Breast epithelium (tissue), 4 donors: ENCODE measurements at regions not wholly inside any gene's neighbourhood (a gene's known extent, or its start where the extent isn't known, plus 50 kb on each side); places are given as distances from the start of the nearest gene placed in this dataset.

Source experiments
- DNase-seq, 2 donors: peaks; one replicate each; pipeline ENCODE4 v3.0.0-alpha.2; 2019; ENCODE audit warnings: low spot score in 2 of 2
- H3K27ac ChIP-seq, 2 donors: fragments of 200-600 bp; sonication (generic) in 1 of 2; one replicate each; pipeline ENCODE4 v1.5.1; 2016 to 2019; ENCODE audit warnings: mild to moderate bottlenecking in 1 of 2
- H3K27me3 ChIP-seq, 2 donors: fragments of 200-600 bp; sonication (generic) in 1 of 2; one replicate each; pipeline versions ENCODE4 v1.5.1 to v1.6.0; 2017 to 2019; ENCODE audit warnings: control low read depth in 1 of 2, mild to moderate bottlenecking in 1 of 2
- H3K36me3 ChIP-seq: fragments of 200-600 bp; one replicate; pipeline ENCODE4 v1.5.1; 2019
- H3K4me1 ChIP-seq, 2 donors: fragments of 200-600 bp; sonication (generic); one replicate each; pipeline ENCODE4 v1.5.1; 2016 to 2019; ENCODE audit warnings: control low read depth in 1 of 2
- H3K4me3 ChIP-seq, 3 donors: fragments of 200-600 bp; sonication (generic); 1 replicate in 2 of 3; 2 replicates in 1 of 3; pipeline ENCODE4 v1.5.1; 2016 to 2019; ENCODE audit warnings: mild to moderate bottlenecking in 3 of 3, moderate library complexity in 2 of 3
- H3K9me3 ChIP-seq, 2 donors: fragments of 200-600 bp; sonication (generic) in 1 of 2; one replicate each; pipeline ENCODE4 v1.5.1; 2016 to 2019; ENCODE audit warnings: control low read depth in 1 of 2
- POLR2A ChIP-seq: fragments of 450-650 bp; IDR thresholded peaks from one replicate; pipeline ENCODE4 v1.6.1; 2016; ENCODE audit warnings: antibody characterized with exemption, mild to moderate bottlenecking, moderate library complexity
- POLR2AphosphoS5 ChIP-seq, 3 donors: sonication (generic); formaldehyde crosslinking; IDR thresholded peaks; one replicate each; pipeline ENCODE4 v1.6.1; 2017; ENCODE audit warnings: antibody characterized with exemption in 3 of 3
- intact Hi-C: fragments of 100-400 bp; cut with DNase I; formaldehyde crosslinking; loops from one replicate; pipeline ENCODE4 v1.15.1; 2023; ENCODE audit warnings: low total_unique reads
- TF ChIP-seq, protein P1 (sequence below), 3 donors: fragments of 450-650 bp; IDR thresholded peaks; one replicate each; pipeline ENCODE4 v1.5.1; 2016 to 2017; ENCODE audit warnings: antibody characterized with exemption in 3 of 3, mild to moderate bottlenecking in 3 of 3, moderate library complexity in 3 of 3

DNA sequence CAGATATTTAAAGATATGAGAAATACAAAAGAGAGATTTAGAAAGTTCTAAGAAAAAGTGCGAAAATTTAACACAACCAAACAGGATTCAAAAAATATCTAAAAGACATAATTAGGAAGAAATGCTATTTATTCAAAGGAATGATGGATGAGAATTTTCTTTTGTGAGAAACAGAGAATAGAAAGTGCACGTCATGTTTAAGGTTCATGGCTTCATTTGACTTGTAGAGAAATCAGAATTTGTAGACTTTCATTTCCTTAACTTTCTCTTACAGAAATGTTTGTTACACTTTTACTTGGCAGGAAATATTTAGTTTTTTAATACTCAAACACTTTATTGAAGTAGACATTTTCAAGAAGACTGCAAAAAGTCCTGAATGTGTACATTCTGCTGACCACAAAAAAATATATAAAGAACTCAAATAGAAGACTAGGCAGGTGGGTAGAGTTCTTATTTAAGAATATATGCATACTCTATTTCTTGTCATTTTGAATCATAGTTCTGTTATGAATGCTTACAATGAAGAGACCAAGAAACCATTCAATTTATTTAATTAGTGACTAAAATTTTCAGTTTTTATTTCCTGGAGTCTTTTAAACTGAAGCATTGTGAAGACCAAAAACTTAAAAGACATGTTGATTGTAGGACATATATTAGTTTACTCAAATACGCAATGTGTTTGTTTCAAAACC, 710.5 kb upstream of the HS3ST5 start:
- Histone ChIP-seq H3K4me1 (no peaks in the 10 kb centered on the region), H3K4me3 (no peak overlapping the region), H3K9me3 (no peaks in the 10 kb centered on the region), H3K27ac (no peak overlapping the region), H3K36me3 (peaks cover 3% of the 10 kb centered on the region), H3K27me3 (no peaks in the 10 kb centered on the region)
- DNase-seq, result no peak
- TF ChIP-seq, protein P1, sequence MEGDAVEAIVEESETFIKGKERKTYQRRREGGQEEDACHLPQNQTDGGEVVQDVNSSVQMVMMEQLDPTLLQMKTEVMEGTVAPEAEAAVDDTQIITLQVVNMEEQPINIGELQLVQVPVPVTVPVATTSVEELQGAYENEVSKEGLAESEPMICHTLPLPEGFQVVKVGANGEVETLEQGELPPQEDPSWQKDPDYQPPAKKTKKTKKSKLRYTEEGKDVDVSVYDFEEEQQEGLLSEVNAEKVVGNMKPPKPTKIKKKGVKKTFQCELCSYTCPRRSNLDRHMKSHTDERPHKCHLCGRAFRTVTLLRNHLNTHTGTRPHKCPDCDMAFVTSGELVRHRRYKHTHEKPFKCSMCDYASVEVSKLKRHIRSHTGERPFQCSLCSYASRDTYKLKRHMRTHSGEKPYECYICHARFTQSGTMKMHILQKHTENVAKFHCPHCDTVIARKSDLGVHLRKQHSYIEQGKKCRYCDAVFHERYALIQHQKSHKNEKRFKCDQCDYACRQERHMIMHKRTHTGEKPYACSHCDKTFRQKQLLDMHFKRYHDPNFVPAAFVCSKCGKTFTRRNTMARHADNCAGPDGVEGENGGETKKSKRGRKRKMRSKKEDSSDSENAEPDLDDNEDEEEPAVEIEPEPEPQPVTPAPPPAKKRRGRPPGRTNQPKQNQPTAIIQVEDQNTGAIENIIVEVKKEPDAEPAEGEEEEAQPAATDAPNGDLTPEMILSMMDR (IDR thresholded peaks at IDR 0.05), result no peak
- TF ChIP-seq POLR2AphosphoS5 (IDR thresholded peaks at IDR 0.05), result no peak
- intact Hi-C loops, result no loop called here

DNA sequence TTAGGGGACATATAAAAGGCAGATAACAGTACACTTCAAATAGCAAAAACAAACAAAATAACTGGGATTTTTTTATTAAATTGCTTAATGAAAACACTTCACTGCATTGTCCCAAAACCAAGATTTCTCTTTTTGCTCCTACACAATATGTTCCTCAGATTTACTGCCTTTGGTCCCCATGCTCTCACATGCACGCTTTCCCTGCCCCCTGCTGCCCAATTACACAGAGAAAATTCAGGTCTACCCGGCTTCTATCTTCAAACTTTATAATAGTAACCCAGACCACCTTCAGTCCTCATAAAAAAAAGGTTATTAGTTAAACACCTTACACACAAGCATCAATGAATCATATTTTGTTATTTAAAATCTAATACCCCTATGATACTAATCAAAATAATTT, 673.8 kb upstream of the HS3ST5 start:
- no peaks in the 10 kb centered on the region for H3K36me3 ChIP-seq

DNA sequence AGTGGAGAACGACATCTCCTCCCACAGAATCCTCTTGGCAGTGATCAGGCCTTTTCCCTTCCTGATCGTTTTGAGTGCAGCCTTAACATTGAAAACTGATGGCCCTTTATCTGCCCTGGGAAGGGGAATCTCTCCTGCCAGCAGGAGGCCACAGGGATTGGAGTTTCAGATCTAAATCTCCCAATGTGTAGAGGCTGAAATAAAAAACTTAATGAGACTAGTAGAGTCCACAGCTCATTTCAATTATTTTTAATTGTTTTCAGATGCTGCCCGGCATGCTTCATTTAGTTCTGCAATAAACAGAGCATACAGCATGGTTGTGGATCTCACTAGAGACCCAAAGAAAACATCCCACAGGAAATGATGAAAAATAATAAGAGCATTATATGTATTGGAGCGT, 662.2 kb upstream of the HS3ST5 start:
- Histone ChIP-seq H3K27ac (no peak overlapping the region), H3K9me3 (no peaks in the 10 kb centered on the region), H3K27me3 (no peaks in the 10 kb centered on the region), H3K4me3 (no peak overlapping the region), H3K36me3 (no peaks in the 10 kb centered on the region), H3K4me1 (no peaks in the 10 kb centered on the region)
- no peak for TF ChIP-seq POLR2A
- TF ChIP-seq, protein P1 (IDR thresholded peaks at IDR 0.05), result no peak
- TF ChIP-seq POLR2AphosphoS5 (IDR thresholded peaks at IDR 0.05), result no peak
- no peak for DNase-seq
- intact Hi-C loops, result no loop called here

More for the DNA sequence above, 673.8 kb upstream of the HS3ST5 start:
- DNase-seq, result no peak
- no peak for TF ChIP-seq POLR2A
- TF ChIP-seq, protein P1 (IDR thresholded peaks at IDR 0.05), result no peak
- TF ChIP-seq POLR2AphosphoS5 (IDR thresholded peaks at IDR 0.05), result no peak
- intact Hi-C loops, result no loop called here
- Histone ChIP-seq H3K27ac (no peak overlapping the region), H3K4me1 (no peaks in the 10 kb centered on the region), H3K9me3 (no peaks in the 10 kb centered on the region), H3K27me3 (no peaks in the 10 kb centered on the region), H3K4me3 (no peak overlapping the region)

DNA sequence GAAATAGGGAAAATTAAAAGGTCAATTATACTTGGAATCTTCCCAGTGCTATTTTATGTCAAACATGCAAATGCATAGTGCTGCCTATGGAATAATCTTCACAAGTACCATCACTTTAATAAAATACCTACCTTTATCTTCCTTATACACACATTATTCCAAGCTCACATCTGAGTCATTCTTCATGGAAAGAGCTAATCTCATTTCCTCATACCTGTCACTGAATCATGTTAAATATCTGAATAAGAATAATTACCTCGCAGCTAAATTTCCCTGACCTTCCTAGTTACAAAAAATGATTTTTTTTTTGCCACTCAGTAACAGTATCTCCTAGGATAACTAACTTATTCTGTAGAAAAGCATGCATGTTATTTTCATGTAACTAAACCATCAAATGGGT, 661.4 kb upstream of the HS3ST5 start:
- H3K4me1 ChIP-seq, result no peaks in the 10 kb centered on the region
- H3K36me3 ChIP-seq, result no peaks in the 10 kb centered on the region
- H3K9me3 ChIP-seq, result no peaks in the 10 kb centered on the region
- H3K27ac ChIP-seq, result no peak overlapping the region
- intact Hi-C loops, result no loop called here
- DNase-seq, result no peak
- no peak overlapping the region for H3K4me3 ChIP-seq
- TF ChIP-seq POLR2AphosphoS5 (IDR thresholded peaks at IDR 0.05) (no peak), POLR2A (no peak)
- TF ChIP-seq, protein P1 (IDR thresholded peaks at IDR 0.05), result no peak
- H3K27me3 ChIP-seq, result no peaks in the 10 kb centered on the region

DNA sequence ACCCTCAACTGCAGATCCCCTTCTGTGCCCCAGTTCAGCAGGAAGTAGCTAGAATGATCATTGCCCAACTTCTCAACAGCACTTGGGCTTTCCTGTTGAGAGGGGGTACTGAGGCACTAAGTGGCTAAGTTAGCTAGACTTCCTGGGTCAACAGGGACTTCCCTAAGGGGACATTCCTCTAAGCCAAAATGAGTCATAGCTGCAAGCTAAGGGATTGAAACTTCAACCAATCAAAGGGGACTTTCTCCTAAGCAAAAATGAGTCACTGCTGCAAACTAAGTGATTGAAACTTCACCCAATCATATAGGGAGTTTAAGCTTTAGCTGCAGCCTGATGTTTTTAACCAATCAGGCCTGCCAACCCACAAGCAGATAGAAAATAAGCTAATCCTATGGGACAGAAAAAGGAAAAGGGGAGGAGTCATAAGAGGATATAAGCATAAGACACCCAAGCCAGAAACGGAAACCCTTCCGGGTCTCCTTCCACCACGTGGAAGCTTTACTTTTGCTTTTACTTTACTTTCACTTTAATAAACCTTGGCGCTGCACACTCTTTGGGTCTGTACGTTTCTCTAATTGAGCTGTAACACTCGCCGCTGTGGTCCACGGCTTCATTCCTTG, 659.0 kb upstream of the HS3ST5 start:
- Histone ChIP-seq H3K27me3 (no peaks in the 10 kb centered on the region), H3K27ac (no peak overlapping the region), H3K4me1 (no peaks in the 10 kb centered on the region), H3K36me3 (no peaks in the 10 kb centered on the region), H3K4me3 (no peak overlapping the region), H3K9me3 (no peaks in the 10 kb centered on the region)
- no peak for DNase-seq
- intact Hi-C loops, result no loop called here
- TF ChIP-seq POLR2AphosphoS5 (IDR thresholded peaks at IDR 0.05) (no peak), POLR2A (no peak)
- TF ChIP-seq, protein P1 (IDR thresholded peaks at IDR 0.05), result no peak
